PC-3 (cell line): ENCODE measurements at regions not wholly inside any gene's neighbourhood (a gene's known extent, or its start where the extent isn't known, plus 50 kb on each side); places are given as distances from the start of the nearest gene placed in this dataset.

Experiments
- ATAC-seq: fragments of 200-7000 bp; cut with Tn5 transposase; 2 replicates; pipeline ENCODE4 v1.9.1; 2020; ENCODE audit warnings: mild to moderate bottlenecking, moderate library complexity
- BruUV-seq: library from RNA; stranded (reverse); fragments of 400-500 nt; replicated peaks from 2 replicates; lab custom pipeline; 2021; lab: Mats Ljungman, UMichigan
- CTCF ChIA-PET: fragments of 300-600 bp; sonication (Branson Sonifier 250); formaldehyde crosslinking; loops from one replicate; lab custom pipeline; 2022; ENCODE audit warnings: antibody characterized with exemption; lab: Charles Lee
- POLR2A ChIA-PET: fragments of 300-600 bp; sonication (Branson Sonifier 250); formaldehyde crosslinking; loops from one replicate; lab custom pipeline; 2022; ENCODE audit warnings: antibody characterized with exemption; ENCODE audit not compliant: unreplicated experiment; lab: Charles Lee
- DNase-seq: peaks from one replicate; pipeline ENCODE4 v3.0.0-alpha.2; 2015
- H2AFZ ChIP-seq: fragments of 300-600 bp; sonication (generic); 2 replicates; pipeline ENCODE4 v1.6.0; 2016; ENCODE audit warnings: antibody characterized with exemption, low read length
- H3F3A ChIP-seq: fragments of 300-600 bp; sonication (generic); one replicate; pipeline ENCODE4 v1.6.0; 2017; ENCODE audit warnings: antibody characterized with exemption, low read length, control low read depth, mild to moderate bottlenecking; ENCODE audit not compliant: unreplicated experiment
- H3K27ac ChIP-seq: fragments of 300-600 bp; sonication (generic); 2 replicates; pipeline ENCODE4 v1.5.1; 2016; ENCODE audit warnings: mild to moderate bottlenecking, low read length
- H3K27me3 ChIP-seq: fragments of 300-600 bp; sonication (generic); 2 replicates; pipeline ENCODE4 v1.6.1; 2016; ENCODE audit warnings: low read length, mixed read lengths
- H3K36me3 ChIP-seq: fragments of 300-600 bp; sonication (generic); 2 replicates; pipeline ENCODE4 v1.6.1; 2016; ENCODE audit warnings: low read depth, mixed run types, low read length, mixed read lengths
- H3K4me1 ChIP-seq: fragments of 300-600 bp; sonication (generic); 2 replicates; pipeline ENCODE4 v1.5.1; 2016; ENCODE audit warnings: low read length; ENCODE audit not compliant: insufficient read depth
- H3K4me2 ChIP-seq: fragments of 300-600 bp; sonication (generic); 2 replicates; pipeline ENCODE4 v1.6.0; 2016; ENCODE audit warnings: low read length
- H3K4me3 ChIP-seq: fragments of 300-600 bp; sonication (generic); 2 replicates; pipeline ENCODE4 v1.5.1; 2016; ENCODE audit warnings: mild to moderate bottlenecking, low read length, mixed read lengths
- H3K79me2 ChIP-seq: fragments of 300-600 bp; sonication (generic); 2 replicates; pipeline ENCODE4 v1.6.1; 2017; ENCODE audit warnings: low read length, mixed read lengths
- H3K9ac ChIP-seq: fragments of 300-600 bp; sonication (generic); 2 replicates; pipeline ENCODE4 v1.6.0; 2016; ENCODE audit warnings: mild to moderate bottlenecking, low read length
- H3K9me2 ChIP-seq: fragments of 300-600 bp; sonication (generic); replicated peaks from 2 replicates; pipeline ENCODE4 v1.6.1; 2016; ENCODE audit warnings: mixed run types, low read length, mixed read lengths
- H3K9me3 ChIP-seq: fragments of 300-600 bp; sonication (generic); 2 replicates; pipeline ENCODE4 v1.6.1; 2016; ENCODE audit warnings: low read length, mixed read lengths
- H4K20me1 ChIP-seq: fragments of 300-600 bp; sonication (generic); 2 replicates; pipeline ENCODE4 v1.6.1; 2016; ENCODE audit warnings: low read length, mixed read lengths
- CTCF ChIP-seq: fragments of 300-600 bp; sonication (generic); conservative IDR thresholded peaks from 2 replicates; pipeline ENCODE4 v1.5.1; 2017; ENCODE audit warnings: antibody characterized with exemption, low read depth, mild to moderate bottlenecking, low read length
- EZH2 ChIP-seq: fragments of 300-600 bp; sonication (generic); IDR thresholded peaks from one replicate; pipeline ENCODE4 v1.6.1; 2017; ENCODE audit warnings: antibody characterized with exemption, mild to moderate bottlenecking, low read length; ENCODE audit not compliant: unreplicated experiment
- EZH2phosphoT487 ChIP-seq: fragments of 300-600 bp; sonication (generic); IDR thresholded peaks from 2 replicates; pipeline ENCODE4 v1.6.1; 2018; ENCODE audit warnings: mild to moderate bottlenecking, antibody characterized with exemption, low read length, borderline replicate concordance
- intact Hi-C: fragments of 100-400 bp; cut with micrococcal nuclease; formaldehyde crosslinking; loops from 2 replicates; pipeline ENCODE4 v1.9.0; 2023

DNA sequence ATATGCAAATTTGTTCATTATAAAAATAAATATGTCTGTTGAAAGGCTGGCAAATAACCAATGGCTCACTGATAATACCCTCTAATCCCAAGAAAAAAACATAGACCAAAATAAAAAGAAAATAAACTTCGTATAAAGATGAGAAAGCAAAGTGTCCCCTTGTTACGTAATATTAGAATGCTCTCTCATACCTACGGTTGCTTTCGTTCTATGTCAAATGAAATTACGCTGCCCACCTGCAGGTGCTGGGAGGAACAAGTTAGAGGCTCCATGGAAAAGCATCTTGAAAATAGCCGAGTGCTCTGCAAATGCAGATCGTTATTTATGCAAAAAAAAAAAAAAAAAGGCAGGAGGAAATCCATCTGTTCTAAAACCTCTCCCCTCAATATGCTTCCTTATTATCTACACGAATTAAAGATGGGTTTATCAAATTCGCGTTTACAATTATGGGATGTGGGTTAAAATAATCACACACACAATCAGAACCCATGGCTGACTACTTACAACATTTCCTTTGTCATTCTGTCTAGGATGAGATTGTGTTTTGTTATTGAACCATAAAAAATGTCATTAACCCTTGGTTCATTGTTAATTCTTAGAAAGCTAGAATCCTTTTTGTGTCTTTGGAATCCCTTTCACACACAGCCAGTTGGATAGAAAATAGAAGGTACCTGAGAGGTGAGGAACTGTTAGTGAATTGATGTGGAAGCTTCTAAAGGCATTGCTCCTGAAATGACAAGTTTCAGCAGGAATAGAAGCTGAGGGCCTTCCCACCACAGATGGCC is 268.6 kb downstream of the SETD4 start:
- H3K4me1 ChIP-seq: peaks cover 8% of the 10 kb centered on the region
- no peaks in the 10 kb centered on the region for H4K20me1 ChIP-seq
- no peak overlapping the region for H2AFZ ChIP-seq
- TF ChIP-seq EZH2 (no peak), EZH2phosphoT487 (no peak), CTCF (no peak)
- ChIA-PET CTCF (no interaction called here), POLR2A (no interaction called here)
- no peak overlapping the region for H3K4me2 ChIP-seq
- H3F3A ChIP-seq: no peaks in the 10 kb centered on the region
- no peaks in the 10 kb centered on the region for H3K36me3 ChIP-seq
- H3K27me3 ChIP-seq: no peaks in the 10 kb centered on the region
- H3K4me3 ChIP-seq: no peak overlapping the region
- intact Hi-C loops: no loop called here
- no TSS peak for BruUV-seq
- H3K27ac ChIP-seq: no peak overlapping the region
- ATAC-seq (no peak), DNase-seq (no peak)
- no peaks in the 10 kb centered on the region for H3K9me2 ChIP-seq
- no peaks in the 10 kb centered on the region for H3K79me2 ChIP-seq
- no peak overlapping the region for H3K9ac ChIP-seq
- H3K9me3 ChIP-seq: no peaks in the 10 kb centered on the region

GRCh38 chr21:35783721-35784120 is 276.6 kb downstream of the SETD4 start:
- Histone ChIP-seq H3K36me3 (no peaks in the 10 kb centered on the region), H2AFZ (no peak overlapping the region), H3K79me2 (no peaks in the 10 kb centered on the region), H3K27me3 (no peaks in the 10 kb centered on the region), H3F3A (no peaks in the 10 kb centered on the region), H3K9me2 (no peaks in the 10 kb centered on the region), H3K27ac (no peak overlapping the region), H3K4me2 (no peak overlapping the region), H3K4me3 (no peak overlapping the region), H3K4me1 (peaks cover 20% of the 10 kb centered on the region), H3K9me3 (no peaks in the 10 kb centered on the region), H4K20me1 (no peaks in the 10 kb centered on the region), H3K9ac (no peak overlapping the region)
- no peak for DNase-seq
- ATAC-seq: no peak
- no TSS peak for BruUV-seq
- ChIA-PET CTCF (no interaction called here), POLR2A (no interaction called here)
- TF ChIP-seq CTCF (no peak), EZH2phosphoT487 (no peak), EZH2 (no peak)
- intact Hi-C loops: no loop called here

- no TSS peak for BruUV-seq
- no peak overlapping the region for H3K9ac ChIP-seq
- H3K36me3 ChIP-seq: no peaks in the 10 kb centered on the region
- no peaks in the 10 kb centered on the region for H3K27me3 ChIP-seq
- no peak overlapping the region for H3K27ac ChIP-seq
- H3K79me2 ChIP-seq: no peaks in the 10 kb centered on the region
- ATAC-seq (no peak), DNase-seq (no peak)
- no peaks in the 10 kb centered on the region for H3K9me2 ChIP-seq
- no peak overlapping the region for H3K4me2 ChIP-seq
- H3F3A ChIP-seq: no peaks in the 10 kb centered on the region
- H2AFZ ChIP-seq: no peak overlapping the region
- intact Hi-C loops: no loop called here
- no peaks in the 10 kb centered on the region for H3K9me3 ChIP-seq
- no peaks in the 10 kb centered on the region for H4K20me1 ChIP-seq
- TF ChIP-seq EZH2: no peak
- TF ChIP-seq CTCF: no peak
- TF ChIP-seq EZH2phosphoT487: no peak
- no peak overlapping the region for H3K4me3 ChIP-seq
- ChIA-PET CTCF (no interaction called here), POLR2A (no interaction called here)
- H3K4me1 ChIP-seq: peaks cover 20% of the 10 kb centered on the region
These were observed 277.7 kb downstream of the SETD4 start for GRCh38 chr21:35782667-35783066.
